ENCODE measurements at regions not wholly inside any gene's neighbourhood (a gene's known extent, or its start where the extent isn't known, plus 50 kb on each side); places are given as distances from the start of the nearest gene placed in this dataset.

DNA sequence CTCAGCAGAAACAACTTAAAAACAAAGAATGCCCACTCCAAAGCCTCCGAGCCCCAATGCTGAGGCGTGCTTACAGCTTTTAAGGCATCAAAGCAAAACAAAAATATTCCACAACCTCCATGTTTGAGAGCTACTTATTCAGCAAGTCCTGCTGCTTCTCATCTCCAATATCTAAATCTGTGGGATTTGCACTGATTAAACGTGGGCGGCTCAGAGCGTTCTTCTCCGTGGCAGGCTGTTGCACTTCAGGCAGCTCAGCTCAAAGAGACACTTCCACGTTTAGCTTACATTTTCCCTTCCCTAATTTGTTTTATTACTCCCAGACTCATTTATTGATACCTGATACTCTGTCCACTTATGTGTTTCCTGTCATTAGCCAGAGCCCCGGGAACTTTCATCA, 282.6 kb upstream of the MCTP2 start:
- DNase-seq (ENCODE audit: low spot score): no peak

DNA sequence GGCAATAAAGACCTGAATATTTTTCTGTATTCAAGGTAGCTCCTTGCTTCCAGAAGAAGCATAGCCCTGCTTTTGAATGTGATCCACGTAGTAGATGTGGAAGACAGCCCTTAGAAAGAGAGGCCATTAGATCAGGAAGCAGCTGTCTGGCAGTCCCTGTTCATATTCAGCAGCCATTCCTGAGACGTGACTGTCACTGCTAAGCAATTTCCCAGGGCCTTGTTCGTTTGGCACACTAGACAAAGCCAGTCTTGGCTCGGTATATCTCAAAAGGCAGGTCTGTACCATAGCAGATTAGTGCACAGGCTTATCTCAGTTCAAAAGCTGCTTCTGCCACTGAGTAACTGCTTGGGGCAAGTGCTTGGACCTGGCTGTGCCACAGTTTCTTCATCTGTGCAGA, 287.8 kb upstream of the MCTP2 start:
- DNase-seq (ENCODE audit: low spot score): peak; percentile 71

GRCh38 chr15:93942269-93942694, 289.1 kb upstream of the MCTP2 start:
- DNase-seq (ENCODE audit: low spot score): peak; percentile 62

DNA sequence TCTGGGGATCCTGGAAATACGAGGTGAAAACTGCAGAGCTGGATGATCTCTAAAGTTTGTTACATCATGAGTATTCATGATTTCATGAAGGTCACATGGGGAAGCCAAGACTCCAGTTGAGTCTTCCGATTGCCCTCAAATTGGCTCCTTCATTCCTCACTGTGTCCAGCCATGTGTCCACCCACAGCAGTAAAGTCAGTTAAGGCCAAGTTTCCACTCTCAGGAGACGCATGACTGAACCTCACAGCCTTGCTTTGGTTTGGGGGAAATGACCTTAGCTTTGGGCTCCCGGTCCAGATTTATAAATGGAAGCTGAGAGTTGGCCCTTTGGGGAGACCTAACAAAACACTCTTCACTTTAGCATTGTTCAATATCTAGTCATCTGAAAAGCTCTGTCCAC, 289.7 kb upstream of the MCTP2 start:
- no peak for DNase-seq (ENCODE audit: low spot score)

DNA sequence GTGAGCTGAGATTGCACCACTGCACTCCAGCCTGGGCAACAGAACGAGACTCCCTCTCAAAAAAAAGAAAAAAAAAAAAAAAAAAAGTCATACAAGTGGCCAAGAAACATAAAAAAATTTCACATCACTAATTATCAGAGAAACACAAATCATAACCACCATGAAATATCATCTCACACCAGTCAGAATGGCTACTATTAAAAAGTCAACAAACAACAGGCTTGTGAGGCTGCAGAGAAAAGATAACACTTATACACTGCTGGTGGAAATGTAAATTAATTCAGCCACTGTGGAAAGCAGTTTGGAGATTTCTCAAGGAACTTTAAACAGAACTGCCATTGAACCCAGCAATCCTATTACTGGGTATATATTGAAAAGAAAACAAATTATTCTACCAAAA, 291.1 kb upstream of the MCTP2 start:
- no peak for DNase-seq (ENCODE audit: low spot score)

DNA sequence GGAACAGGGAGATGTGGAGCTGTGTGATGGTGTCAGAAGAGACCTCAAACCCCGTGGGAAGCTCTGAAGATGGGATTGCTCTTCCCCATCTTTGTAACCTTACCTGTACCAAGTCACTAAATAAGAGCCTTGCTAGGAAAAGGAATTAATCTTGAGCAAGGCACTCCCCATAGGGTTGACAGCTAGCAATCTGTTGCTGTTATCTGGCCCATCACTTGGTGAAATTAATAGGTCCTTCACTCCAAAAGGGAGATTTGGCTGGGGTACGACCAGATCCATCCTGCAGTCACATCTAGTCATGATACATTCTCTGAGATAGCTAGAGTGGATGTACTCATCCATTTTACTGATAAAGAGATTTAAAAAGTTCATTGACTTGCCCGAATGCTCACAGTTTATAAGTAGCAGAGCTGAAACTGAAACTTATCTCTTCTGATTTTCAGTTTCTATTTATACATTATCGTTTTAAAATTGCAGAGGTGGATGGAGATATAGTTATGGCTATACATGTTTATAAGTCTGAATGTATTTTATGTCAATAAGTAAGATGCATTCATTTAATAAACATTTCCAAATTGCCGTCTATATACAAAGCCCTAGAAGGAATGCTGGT, 299.1 kb upstream of the MCTP2 start:
- no peak for DNase-seq (ENCODE audit: low spot score)

- DNase-seq (ENCODE audit: low spot score): no peak
Measured at GRCh38 chr15:93929375-93930094, 301.8 kb upstream of the MCTP2 start.

- DNase-seq (ENCODE audit: low spot score): no peak
Measured at GRCh38 chr15:93920204-93920603, 311.2 kb upstream of the MCTP2 start.

DNA sequence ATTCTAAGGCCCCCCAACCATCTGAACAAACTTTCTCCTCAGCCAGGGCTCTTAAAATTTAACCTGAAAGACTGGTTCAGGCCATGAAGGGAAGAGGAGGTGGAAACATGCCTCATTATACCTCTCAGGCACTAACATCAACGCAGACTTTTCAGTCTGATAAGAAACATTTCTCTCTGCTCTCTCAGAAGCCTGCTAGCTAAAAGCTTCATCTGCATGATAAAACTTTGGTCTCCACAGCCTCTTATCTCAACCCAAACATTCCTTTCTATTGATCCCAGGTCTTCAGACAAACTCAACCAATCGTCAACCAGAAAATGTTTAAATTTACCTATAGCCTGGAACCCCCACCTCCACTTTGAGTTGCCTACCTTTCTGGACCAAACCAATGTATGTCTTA, 312.6 kb upstream of the MCTP2 start:
- peak; percentile 54 for DNase-seq (ENCODE audit: low spot score)

- DNase-seq (ENCODE audit: low spot score): no peak
Measured at GRCh38 chr15:93917181-93917580, 314.2 kb upstream of the MCTP2 start.

DNA sequence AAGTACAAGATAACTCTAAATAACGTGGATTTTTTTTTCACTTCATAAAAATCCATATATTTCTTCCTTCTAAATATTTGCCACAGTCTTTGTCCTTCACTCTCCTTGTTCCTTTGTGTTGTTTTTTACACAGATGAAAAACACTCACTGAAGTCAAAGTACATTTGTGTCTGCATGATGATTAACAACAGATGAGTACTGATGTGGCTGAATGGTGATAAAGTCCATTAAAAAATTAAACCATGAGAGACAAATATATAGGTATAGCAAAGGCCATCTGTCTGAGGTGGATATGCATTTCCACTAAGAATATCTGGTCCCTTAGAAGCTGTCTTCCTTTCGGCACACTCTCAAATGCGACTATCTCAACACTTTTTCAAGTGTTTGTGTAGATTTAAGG, 317.5 kb upstream of the MCTP2 start:
- DNase-seq (ENCODE audit: low spot score): no peak

DNA sequence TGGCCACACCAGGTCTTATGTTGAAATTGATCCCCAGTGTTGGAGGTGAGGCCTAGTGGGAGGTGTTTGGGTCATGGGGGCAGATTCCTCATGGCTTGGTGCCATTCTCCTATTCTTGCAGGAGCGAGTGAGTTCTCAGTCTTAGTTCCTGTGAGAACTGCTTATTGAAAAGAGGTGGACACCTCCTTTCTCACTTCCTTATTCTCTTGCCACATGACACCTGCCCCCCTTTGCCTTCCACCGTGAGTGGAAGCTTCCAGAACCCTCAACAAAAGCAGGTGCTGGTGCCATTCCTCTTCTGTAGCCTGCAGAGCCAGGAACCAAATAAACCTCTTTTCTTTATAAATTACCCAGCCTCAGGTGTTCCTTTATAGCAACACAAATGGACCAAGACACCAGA, 318.1 kb upstream of the MCTP2 start:
- DNase-seq (ENCODE audit: low spot score): no peak

- no peak for DNase-seq (ENCODE audit: low spot score)
Measured at GRCh38 chr15:93900476-93901400, 330.6 kb upstream of the MCTP2 start.

GRCh38 chr15:93899817-93900216, 331.5 kb upstream of the MCTP2 start:
- no peak for DNase-seq (ENCODE audit: low spot score)

GRCh38 chr15:93897377-93897776, 334.0 kb upstream of the MCTP2 start:
- DNase-seq (ENCODE audit: low spot score): no peak

GRCh38 chr15:93895976-93896770, 335.2 kb upstream of the MCTP2 start:
- DNase-seq (ENCODE audit: low spot score): no peak

- DNase-seq (ENCODE audit: low spot score): no peak
Measured at GRCh38 chr15:93894438-93895036, 336.8 kb upstream of the MCTP2 start.

DNA sequence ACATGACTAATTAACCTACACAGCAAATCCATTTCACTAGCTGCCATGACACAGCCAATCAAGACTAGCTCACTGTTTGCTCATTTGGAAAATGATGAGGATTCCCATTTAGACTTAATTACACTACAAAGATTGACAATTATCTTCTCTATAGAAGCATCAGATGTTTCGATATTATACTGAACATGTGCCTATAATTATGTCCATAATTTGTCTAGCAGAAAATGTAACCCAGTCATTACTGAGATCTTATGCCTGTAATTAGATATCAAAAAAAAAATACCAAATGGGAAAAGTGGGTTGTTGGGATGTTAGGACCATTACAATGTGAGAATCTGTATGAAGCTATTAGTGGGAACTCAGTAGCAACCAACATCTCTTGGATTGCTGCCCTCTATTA, 344.2 kb upstream of the MCTP2 start:
- no peak for DNase-seq (ENCODE audit: low spot score)

GRCh38 chr15:93882779-93883178, 348.6 kb upstream of the MCTP2 start:
- no peak for DNase-seq (ENCODE audit: low spot score)

DNA sequence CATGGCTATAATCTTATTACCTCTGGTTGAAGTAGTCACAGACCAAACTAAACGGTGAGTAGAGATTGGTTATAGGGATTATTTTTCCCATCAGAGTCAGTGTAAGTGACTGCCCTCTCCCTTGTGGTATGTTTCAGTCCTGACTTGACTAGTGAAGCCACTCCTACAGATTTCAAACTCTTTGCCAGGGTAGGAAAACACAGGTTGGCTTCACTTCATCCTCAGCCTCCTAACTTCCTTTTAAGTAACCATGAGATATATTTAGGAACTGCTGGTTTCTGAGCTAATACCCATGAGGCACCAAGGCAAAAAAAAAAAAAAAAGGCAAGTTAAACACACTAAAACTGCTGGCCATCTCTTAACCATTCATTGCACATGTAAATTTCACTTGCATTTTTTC, 349.2 kb upstream of the MCTP2 start:
- no peak for DNase-seq (ENCODE audit: low spot score)

- no peak for DNase-seq (ENCODE audit: low spot score)
Measured at GRCh38 chr15:93881310-93881709, 350.1 kb upstream of the MCTP2 start.

DNA sequence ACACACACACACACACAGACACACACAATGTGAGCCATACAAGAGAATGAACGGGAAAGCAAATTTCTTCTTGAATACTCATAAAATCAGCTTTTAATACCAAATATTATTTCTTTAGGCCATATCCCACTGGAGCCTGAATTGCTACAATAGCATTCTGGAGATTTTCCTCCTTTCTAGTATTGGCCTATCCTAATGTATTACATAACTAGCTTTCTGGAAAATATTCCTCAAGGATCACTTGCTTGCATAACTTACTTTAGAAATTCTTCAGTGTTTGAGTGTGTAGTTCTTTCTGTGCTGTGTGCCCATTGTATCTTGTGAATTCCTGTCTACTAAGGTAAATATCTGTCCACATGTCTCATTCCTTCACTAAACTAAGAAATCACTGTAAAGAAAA, 351.0 kb upstream of the MCTP2 start:
- no peak for DNase-seq (ENCODE audit: low spot score)

Measured in hematopoietic multipotent progenitor cell treated with erythropoietin and hydrocortisone succinate and interleukin-3 and kit ligand, for 15 days (in vitro differentiated cells).